H1 (cell line): ENCODE measurements at regions not wholly inside any gene's neighbourhood (a gene's known extent, or its start where the extent isn't known, plus 50 kb on each side); places are given as distances from the start of the nearest gene placed in this dataset.

ENCODE experiments used
- CTCF ChIA-PET: fragments of 300-600 bp; sonication (Branson Sonifier 250); formaldehyde crosslinking; loops from one replicate; lab custom pipeline; 2021; ENCODE audit not compliant: partially characterized antibody; lab: Charles Lee
- POLR2A ChIA-PET: fragments of 300-600 bp; sonication (Branson Sonifier 250); formaldehyde crosslinking; loops from one replicate; lab custom pipeline; 2021; ENCODE audit warnings: inconsistent platforms; ENCODE audit not compliant: partially characterized antibody; lab: Charles Lee
- DNase-seq, 2 experiments: peaks; one replicate each; pipeline versions ENCODE4 v3.0.0 to v3.0.0-alpha.2; 2010 to 2022; ENCODE audit warnings: low spot score in 2 of 2, low read depth in 1 of 2, mixed read lengths in 1 of 2
- FAIRE-seq: peaks from 2 replicates; lab custom pipeline; 2011; peaks lifted over from hg19 to GRCh38; lab: Jason Lieb, UNC
- H2AFZ ChIP-seq: 2 replicates; pipeline ENCODE4 v1.8.1; 2012; ENCODE audit warnings: low read length, inconsistent platforms
- H2AK5ac ChIP-seq: 2 replicates; pipeline ENCODE4 v1.6.1; 2013; ENCODE audit warnings: low read depth, low read length
- H2BK120ac ChIP-seq: replicated peaks from 2 replicates; pipeline ENCODE3; 2013; ENCODE audit warnings: low read depth, low read length, inconsistent platforms
- H2BK12ac ChIP-seq: 2 replicates; pipeline ENCODE4 v1.6.1; 2013; ENCODE audit warnings: low read depth, low read length
- H2BK15ac ChIP-seq: 2 replicates; pipeline ENCODE4 v1.6.1; 2013; ENCODE audit warnings: low read length
- H2BK20ac ChIP-seq: 2 replicates; pipeline ENCODE4 v1.6.1; 2013; ENCODE audit warnings: low read length
- H2BK5ac ChIP-seq: 2 replicates; pipeline ENCODE4 v1.6.1; 2013; ENCODE audit warnings: low read depth, low read length
- H3K14ac ChIP-seq: 2 replicates; pipeline ENCODE4 v1.6.1; 2013; ENCODE audit warnings: inconsistent platforms; ENCODE audit not compliant: insufficient read length
- H3K18ac ChIP-seq: 2 replicates; pipeline ENCODE4 v1.6.1; 2013; ENCODE audit warnings: low read length; ENCODE audit errors: extremely low read depth
- H3K23ac ChIP-seq: 2 replicates; pipeline ENCODE4 v1.6.1; 2013; ENCODE audit warnings: inconsistent platforms; ENCODE audit not compliant: insufficient read length
- H3K23me2 ChIP-seq: 2 replicates; pipeline ENCODE4 v1.6.1; 2013; ENCODE audit warnings: low read depth, low read length
- H3K27ac ChIP-seq: 2 replicates; pipeline ENCODE4 v1.6.1; 2011; ENCODE audit warnings: low read depth, low read length, inconsistent platforms
- H3K27me3 ChIP-seq, 4 experiments: replicated peaks in 1 of 4; 1 replicate in 1 of 4; 2 replicates in 3 of 4; pipeline versions ENCODE4 v1.6.1 to v1.8.1; 2011 to 2013; ENCODE audit warnings: low read length in 3 of 4, mild to moderate bottlenecking in 3 of 4, inconsistent platforms in 2 of 4, mixed read lengths in 2 of 4, moderate library complexity in 1 of 4; ENCODE audit not compliant: control insufficient read depth in 3 of 4, insufficient read depth in 3 of 4; ENCODE audit errors: extremely low read depth in 1 of 4
- H3K36me3 ChIP-seq, 4 experiments: 2 replicates each; pipeline versions ENCODE4 v1.6.1 to v1.8.1; 2011 to 2013; ENCODE audit warnings: mild to moderate bottlenecking in 4 of 4, low read length in 3 of 4, moderate library complexity in 2 of 4, control low read depth in 1 of 4, inconsistent platforms in 1 of 4; ENCODE audit not compliant: insufficient read depth in 4 of 4, control insufficient read depth in 2 of 4
- H3K4ac ChIP-seq: replicated peaks from 2 replicates; pipeline ENCODE3; 2013; ENCODE audit warnings: low read length, low read depth, mixed read lengths, inconsistent platforms; ENCODE audit not compliant: insufficient read length
- H3K4me1 ChIP-seq, 4 experiments: replicated peaks in 1 of 4; 1 replicate in 1 of 4; 2 replicates in 3 of 4; pipeline versions ENCODE4 v1.6.1 to v1.8.1; 2011 to 2013; ENCODE audit warnings: low read length in 3 of 4, inconsistent platforms in 2 of 4, mixed read lengths in 1 of 4; ENCODE audit not compliant: insufficient read depth in 4 of 4, control insufficient read depth in 3 of 4
- H3K4me2 ChIP-seq, 2 experiments: 2 replicates each; pipeline versions ENCODE4 v1.6.1 to v1.8.1; 2011 to 2013; ENCODE audit warnings: low read depth in 2 of 2, low read length in 2 of 2, control low read depth in 1 of 2, inconsistent platforms in 1 of 2, mild to moderate bottlenecking in 1 of 2; ENCODE audit not compliant: insufficient read depth in 1 of 2
- H3K4me3 ChIP-seq, 4 experiments: fragments of 200-600, 300-600 bp in 1 of 4; sonication (generic), shearing (Covaris generic), sonication (Bioruptor Twin) in 1 of 4; 2 replicates each; pipeline versions ENCODE4 v1.5.1 to v1.8.1; 2011 to 2016; ENCODE audit warnings: low read length in 4 of 4, low read depth in 3 of 4, control low read depth in 2 of 4, inconsistent platforms in 2 of 4, mild to moderate bottlenecking in 2 of 4, mixed read lengths in 1 of 4, moderate library complexity in 1 of 4; ENCODE audit not compliant: insufficient read depth in 2 of 4; ENCODE audit errors: extremely low read depth in 1 of 4
- H3K56ac ChIP-seq: replicated peaks from 2 replicates; pipeline ENCODE3; 2013; ENCODE audit warnings: low read depth, mild to moderate bottlenecking, mixed read lengths, low read length, inconsistent platforms; ENCODE audit not compliant: insufficient read length
- H3K79me1 ChIP-seq: 2 replicates; pipeline ENCODE4 v1.6.1; 2013; ENCODE audit warnings: low read depth, low read length, control low read depth
- H3K79me2 ChIP-seq, 2 experiments: 2 replicates each; pipeline versions ENCODE4 v1.6.1 to v1.8.1; 2012 to 2013; ENCODE audit warnings: low read length in 2 of 2, mild to moderate bottlenecking in 2 of 2, inconsistent platforms in 1 of 2; ENCODE audit not compliant: insufficient read depth in 2 of 2, control insufficient read depth in 1 of 2
- H3K9ac ChIP-seq, 4 experiments: replicated peaks in 1 of 4; 1 replicate in 1 of 4; 2 replicates in 3 of 4; pipeline versions ENCODE4 v1.6.1 to v1.8.1; 2011 to 2013; ENCODE audit warnings: low read depth in 3 of 4, low read length in 3 of 4, control low read depth in 2 of 4, mild to moderate bottlenecking in 2 of 4, moderate library complexity in 2 of 4, inconsistent platforms in 1 of 4; ENCODE audit errors: extremely low read depth in 1 of 4
- H3K9me3 ChIP-seq, 2 experiments: 2 replicates each; pipeline versions ENCODE4 v1.6.1 to v1.8.1; 2012 to 2013; ENCODE audit warnings: mild to moderate bottlenecking in 2 of 2, moderate library complexity in 2 of 2, control low read depth in 1 of 2, inconsistent platforms in 1 of 2, low read depth in 1 of 2, low read length in 1 of 2, mixed read lengths in 1 of 2; ENCODE audit not compliant: insufficient read depth in 2 of 2
- H4K20me1 ChIP-seq, 2 experiments: replicated peaks in 1 of 2; 2 replicates each; pipeline versions ENCODE3 to v1.8.1; 2011 to 2013; ENCODE audit warnings: inconsistent platforms in 2 of 2, low read length in 2 of 2, mild to moderate bottlenecking in 1 of 2; ENCODE audit not compliant: insufficient read depth in 2 of 2, control insufficient read depth in 1 of 2
- H4K5ac ChIP-seq: 2 replicates; pipeline ENCODE4 v1.6.1; 2013; ENCODE audit warnings: low read length, low read depth, mixed read lengths, inconsistent platforms; ENCODE audit not compliant: insufficient read length
- H4K8ac ChIP-seq: 2 replicates; pipeline ENCODE4 v1.8.0; 2013; ENCODE audit warnings: mild to moderate bottlenecking, moderate library complexity, low read length, inconsistent platforms; ENCODE audit not compliant: insufficient read depth; ENCODE audit errors: extremely low read depth
- H4K91ac ChIP-seq: replicated peaks from 2 replicates; pipeline ENCODE3; 2013; ENCODE audit warnings: low read length, mixed read lengths, inconsistent platforms; ENCODE audit not compliant: insufficient read length
- CBX8 ChIP-seq: fragments of 300-800, 300-1000 bp; sonication (generic); IDR thresholded peaks from 2 replicates; pipeline ENCODE4 v1.7.1; 2016; ENCODE audit warnings: low read depth, low read length, borderline replicate concordance
- HDAC2 ChIP-seq, 2 experiments: fragments of 300-600 bp in 1 of 2; sonication (generic) in 1 of 2; IDR thresholded peaks; 2 replicates each; pipeline ENCODE4 v1.6.1; 2011 to 2012; ENCODE audit warnings: low read depth in 2 of 2, low read length in 2 of 2, mild to moderate bottlenecking in 2 of 2, moderate library complexity in 2 of 2, borderline replicate concordance in 1 of 2, inconsistent platforms in 1 of 2
- KDM4A ChIP-seq: IDR thresholded peaks from one replicate; pipeline ENCODE4 v1.7.1; 2012; ENCODE audit warnings: low read depth, mild to moderate bottlenecking, moderate library complexity, low read length, inconsistent platforms; ENCODE audit not compliant: severe bottlenecking
- NRF1 ChIP-seq: IDR thresholded peaks from 2 replicates; pipeline ENCODE4 v1.6.1; 2011; ENCODE audit warnings: mild to moderate bottlenecking, low read depth, low read length, improper control_type of control experiment
- RXRA ChIP-seq: IDR thresholded peaks from 2 replicates; pipeline ENCODE4 v1.6.1; 2011; ENCODE audit warnings: low read depth, mild to moderate bottlenecking, low read length, moderate library complexity; ENCODE audit not compliant: insufficient read depth
- WGBS, 2 experiments: shearing (Covaris generic) in 1 of 2; methylation state at CpG; one replicate each; pipeline versions ENCODE4 v1.1.6 to v1.1.7; 2013 to 2015; ENCODE audit warnings: low lambda C conversion rate in 2 of 2, mixed read lengths in 2 of 2, inconsistent platforms in 1 of 2, low coverage in 1 of 2, missing lambda C conversion rate in 1 of 2; ENCODE audit not compliant: insufficient replicate concordance in 2 of 2, insufficient coverage in 1 of 2, insufficient read length in 1 of 2; ENCODE audit errors: extremely low coverage in 1 of 2, missing lambda C conversion rate in 1 of 2; 5-methylcytosine and 5-hydroxymethylcytosine counted together

- peaks cover 3 to 14% (median 9%) of the 10 kb centered on the region in 4 experiments for H3K4me1 ChIP-seq
- no peaks in the 10 kb centered on the region for H3K36me3 ChIP-seq
- H3K9ac ChIP-seq: no peak overlapping the region
- CTCF ChIA-PET: interaction anchor here (1.0 to 2.6 kb wide), 6 partner anchors 13 to 199 kb away, joined by 3 to 12 read pairs (median 6); no protein-coding TSS in a partner anchor
- WGBS, 2 experiments: 82% methylated on average over 7 of the region's 7 CpGs; no CpG with 5 or more reads in 1 of the 2 experiments
- H3K4me3 ChIP-seq: no peak overlapping the region
- no peak overlapping the region for H2BK5ac ChIP-seq
- TF ChIP-seq RXRA (no peak), CBX8 (no peak), HDAC2 (IDR thresholded peaks at IDR 0.05; ENCODE audit: borderline replicate concordance in 1 of 2, low read depth in 2 of 2, low read length in 2 of 2) (no peak), KDM4A (no peak), NRF1 (no peak)
- no peaks in the 10 kb centered on the region for H3K27me3 ChIP-seq
- no peak overlapping the region for H3K4me2 ChIP-seq
- H4K20me1 ChIP-seq: no peaks in the 10 kb centered on the region
- no peak overlapping the region for H2BK120ac ChIP-seq
- H3K4ac ChIP-seq: no peak overlapping the region
- no peak overlapping the region for H3K27ac ChIP-seq
- 0 out of 2 replicates have a peak overlapping the region, but pooled peaks have one; percentile 15 for H2AFZ ChIP-seq
- FAIRE-seq: no peak
- no peak overlapping the region for H2BK20ac ChIP-seq
- H2BK12ac ChIP-seq: no peak overlapping the region
- no peak for DNase-seq
- H4K91ac ChIP-seq: no peak overlapping the region
- H2AK5ac ChIP-seq: no peak overlapping the region
- H4K8ac ChIP-seq: no peak overlapping the region
- H3K23ac ChIP-seq: no peak overlapping the region
- no peak overlapping the region for H4K5ac ChIP-seq
- H2BK15ac ChIP-seq: no peak overlapping the region
- H3K18ac ChIP-seq: no peak overlapping the region
- H3K79me1 ChIP-seq: no peaks in the 10 kb centered on the region
- H3K56ac ChIP-seq: no peak overlapping the region
- POLR2A ChIA-PET: interaction anchor here (1.5 kb wide), 1 partner anchor 31 kb away, joined by 3 read pairs; no protein-coding TSS in a partner anchor
- H3K23me2 ChIP-seq: no peaks in the 10 kb centered on the region
- no peak overlapping the region for H3K14ac ChIP-seq
- H3K9me3 ChIP-seq: no peaks in the 10 kb centered on the region
- H3K79me2 ChIP-seq: no peaks in the 10 kb centered on the region
Measured at GRCh38 chr1:29439615-29440014, 203.3 kb downstream of the PTPRU start.
